GM21786 (cell line): ENCODE measurements at regions not wholly inside any gene's neighbourhood (a gene's known extent, or its start where the extent isn't known, plus 50 kb on each side); places are given as distances from the start of the nearest gene placed in this dataset.

Source experiments
- ATAC-seq: cut with Tn5 transposase; IDR thresholded peaks from one replicate; pipeline ENCODE4 v1.9.1; 2021; ENCODE audit not compliant: unreplicated experiment

GRCh38 chr18:28961669-28962228 is 784.8 kb upstream of the CDH2 start:
- no peak for ATAC-seq

- no peak for ATAC-seq
These were observed 783.2 kb upstream of the CDH2 start for GRCh38 chr18:28960146-28960545.

- no peak for ATAC-seq
These were observed 775.4 kb upstream of the CDH2 start for GRCh38 chr18:28952339-28952738.

GRCh38 chr18:28947900-28948299 is 771.0 kb upstream of the CDH2 start:
- ATAC-seq, result no peak

- no peak for ATAC-seq
These were observed 769.5 kb upstream of the CDH2 start for GRCh38 chr18:28946471-28946870.

GRCh38 chr18:28922936-28923335 is 746.0 kb upstream of the CDH2 start:
- ATAC-seq, result no peak

- no peak for ATAC-seq
These were observed 739.5 kb upstream of the CDH2 start for GRCh38 chr18:28916456-28916855.

GRCh38 chr18:28905509-28905908 is 728.6 kb upstream of the CDH2 start:
- no peak for ATAC-seq

GRCh38 chr18:28904789-28905364 is 727.9 kb upstream of the CDH2 start:
- ATAC-seq, result no peak

- no peak for ATAC-seq
These were observed 726.4 kb upstream of the CDH2 start for GRCh38 chr18:28903306-28903705.

GRCh38 chr18:28890791-28891190 is 713.9 kb upstream of the CDH2 start:
- no peak for ATAC-seq

- ATAC-seq, result no peak
These were observed 707.4 kb upstream of the CDH2 start for GRCh38 chr18:28884304-28884703.

- ATAC-seq, result no peak
These were observed 703.9 kb upstream of the CDH2 start for GRCh38 chr18:28880856-28881255.

- ATAC-seq, result no peak
These were observed 698.1 kb upstream of the CDH2 start for GRCh38 chr18:28875059-28875458.

- no peak for ATAC-seq
These were observed 686.5 kb upstream of the CDH2 start for GRCh38 chr18:28863396-28863795.

GRCh38 chr18:28858248-28858647 is 681.3 kb upstream of the CDH2 start:
- ATAC-seq, result no peak

GRCh38 chr18:28855989-28856388 is 679.1 kb upstream of the CDH2 start:
- ATAC-seq, result no peak

- no peak for ATAC-seq
These were observed 678.6 kb upstream of the CDH2 start for GRCh38 chr18:28855524-28855923.

GRCh38 chr18:28854964-28855363 is 678.0 kb upstream of the CDH2 start:
- ATAC-seq, result no peak

GRCh38 chr18:28846958-28847357 is 670.0 kb upstream of the CDH2 start:
- ATAC-seq, result no peak

GRCh38 chr18:28837100-28837499 is 660.2 kb upstream of the CDH2 start:
- ATAC-seq, result no peak

- ATAC-seq, result no peak
These were observed 658.0 kb upstream of the CDH2 start for GRCh38 chr18:28834889-28835288.

- ATAC-seq, result no peak
These were observed 655.0 kb upstream of the CDH2 start for GRCh38 chr18:28831908-28832307.
